ENCODE measurements at regions not wholly inside any gene's neighbourhood (a gene's known extent, or its start where the extent isn't known, plus 50 kb on each side); places are given as distances from the start of the nearest gene placed in this dataset.

- TF ChIP-seq POLR2A (IDR thresholded peaks at IDR 0.05) (no peak), CTCF (IDR thresholded peaks at IDR 0.05) (no peak)
Measured at GRCh38 chr7:7110706-7111105, 71.6 kb upstream of the C1GALT1 start.
